PFSK-1 (cell line): ENCODE measurements at regions not wholly inside any gene's neighbourhood (a gene's known extent, or its start where the extent isn't known, plus 50 kb on each side); places are given as distances from the start of the nearest gene placed in this dataset.
A peak's percentile ranks its signal among the peaks of the same experiment; 100 is the strongest.

Experiments used
- FOXP2 ChIP-seq: optimal IDR thresholded peaks from 2 replicates; pipeline ENCODE3; 2011; ENCODE audit warnings: borderline replicate concordance, control low read depth, inconsistent platforms; ENCODE audit not compliant: insufficient read depth; ENCODE audit errors: extremely low read length, extremely low read depth
- POLR2AphosphoS5 ChIP-seq: IDR thresholded peaks from 2 replicates; pipeline ENCODE4 v1.6.1; 2012; ENCODE audit warnings: low read depth, mild to moderate bottlenecking, control low read depth, low read length, moderate library complexity
- REST ChIP-seq, 2 experiments: IDR thresholded peaks; 2 replicates each; pipeline versions ENCODE4 v1.6.1 to v1.8.0; 2011 to 2012; ENCODE audit warnings: low read depth in 2 of 2, low read length in 2 of 2, control low read depth in 1 of 2, inconsistent platforms in 1 of 2, mild to moderate bottlenecking in 1 of 2, moderate library complexity in 1 of 2; ENCODE audit not compliant: insufficient read depth in 1 of 2
- SIN3A ChIP-seq: IDR thresholded peaks from 2 replicates; pipeline ENCODE4 v1.6.1; 2012; ENCODE audit warnings: mild to moderate bottlenecking, low read length, moderate library complexity, borderline replicate concordance; ENCODE audit not compliant: insufficient read depth
- TAF1 ChIP-seq: IDR thresholded peaks from 2 replicates; pipeline ENCODE4 v1.6.1; 2012; ENCODE audit warnings: low read length, control low read depth, borderline replicate concordance; ENCODE audit not compliant: insufficient read depth

GRCh38 chr18:3368193-3368592, 81.8 kb upstream of the TGIF1 start:
- TF ChIP-seq SIN3A = no peak

DNA sequence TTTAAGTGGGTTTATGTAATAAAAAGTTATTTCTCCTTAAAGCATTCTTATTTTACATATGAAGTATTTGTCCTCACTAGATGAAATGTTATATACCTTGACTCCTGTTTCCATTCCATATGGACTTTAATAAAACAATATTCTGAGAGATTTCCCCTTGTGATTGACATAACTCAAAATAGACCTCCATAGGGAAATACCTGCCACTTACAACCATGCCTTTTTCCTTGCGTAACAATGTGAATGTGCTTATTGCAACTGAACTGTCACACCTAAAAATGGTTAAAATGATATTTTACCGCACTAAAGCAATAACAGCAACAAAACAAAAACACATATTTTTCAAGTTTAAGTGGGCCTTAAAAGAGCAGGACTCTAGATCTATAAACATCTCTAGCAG, 70.3 kb upstream of the TGIF1 start:
- no peak for TF ChIP-seq TAF1
- no peak for TF ChIP-seq FOXP2
- no peak for TF ChIP-seq REST (IDR thresholded peaks at IDR 0.05; ENCODE audit: insufficient read depth in 1 of 2, low read depth in 2 of 2, low read length in 2 of 2)
- TF ChIP-seq SIN3A = no peak
- TF ChIP-seq POLR2AphosphoS5 = no peak

GRCh38 chr18:3380384-3380961, 69.5 kb upstream of the TGIF1 start:
- TF ChIP-seq TAF1 (no peak), SIN3A (0 out of 2 replicates have a peak, but pooled peaks have one; percentile 45), FOXP2 (no peak)

- TF ChIP-seq SIN3A (no peak), POLR2AphosphoS5 (no peak), TAF1 (no peak)
Observed at GRCh38 chr18:3383381-3383915, 66.5 kb upstream of the TGIF1 start.

DNA sequence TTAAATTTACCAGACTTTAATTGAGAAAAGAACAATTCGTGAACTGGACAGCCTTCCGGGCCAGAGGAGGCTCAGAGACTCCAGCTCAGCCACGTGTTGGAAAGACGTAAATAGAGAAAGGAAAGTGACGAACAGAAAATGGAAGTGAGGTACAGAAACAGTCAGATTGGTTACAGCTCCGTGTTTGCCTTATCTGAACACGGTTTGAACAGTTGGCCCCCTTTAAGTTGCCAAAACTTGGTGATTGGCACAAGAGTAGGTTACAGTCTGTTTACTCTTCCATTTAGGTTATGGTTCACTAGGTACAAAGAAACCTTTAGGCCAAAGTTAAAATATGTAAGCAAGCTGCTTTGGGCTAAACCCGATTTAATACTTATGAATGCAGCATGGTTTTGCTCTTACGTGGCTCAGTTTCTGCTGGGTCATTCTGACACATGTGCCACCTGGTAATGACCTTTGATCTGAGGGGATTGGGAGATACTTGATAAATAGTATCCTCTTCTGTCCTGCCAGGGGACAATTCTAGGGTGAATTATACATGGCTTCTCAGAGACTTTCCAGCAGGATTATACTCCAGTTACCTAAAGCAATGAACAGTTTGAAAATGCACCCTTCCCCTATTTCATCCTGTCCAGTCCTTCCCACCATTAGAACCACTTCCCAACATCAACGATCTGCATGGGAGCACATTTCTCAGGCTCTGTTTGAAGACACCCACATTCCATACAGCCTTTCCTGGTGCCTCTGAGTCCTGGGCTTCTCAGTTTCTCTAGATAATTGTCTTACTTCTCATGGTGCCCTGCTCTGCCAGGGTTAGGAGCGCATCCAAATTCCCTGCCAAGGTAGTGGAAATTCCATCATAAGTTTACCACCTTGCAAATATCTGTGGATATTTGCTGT, 65.1 kb upstream of the TGIF1 start:
- TF ChIP-seq TAF1 = no peak
- TF ChIP-seq FOXP2 = no peak
- TF ChIP-seq REST (IDR thresholded peaks at IDR 0.05; ENCODE audit: insufficient read depth in 1 of 2, low read depth in 2 of 2, low read length in 2 of 2) = no peak

GRCh38 chr18:3388323-3388722, 61.6 kb upstream of the TGIF1 start:
- TF ChIP-seq SIN3A (no peak), POLR2AphosphoS5 (no peak), REST (IDR thresholded peaks at IDR 0.05; ENCODE audit: insufficient read depth in 1 of 2, low read depth in 2 of 2, low read length in 2 of 2) (no peak), FOXP2 (no peak), TAF1 (no peak)
